Uterus (tissue), 3 donors: ENCODE measurements at regions not wholly inside any gene's neighbourhood (a gene's known extent, or its start where the extent isn't known, plus 50 kb on each side); places are given as distances from the start of the nearest gene placed in this dataset.

Experiments used
- DNase-seq, 2 donors: peaks; one replicate each; pipeline ENCODE4 v3.0.0-alpha.2; 2019 to 2020
- H3K27ac ChIP-seq, 2 donors: fragments of 200-600 bp; sonication (generic); 1 replicate in 1 of 2; 2 replicates in 1 of 2; pipeline ENCODE4 v1.5.1; 2016 to 2018
- H3K27me3 ChIP-seq, 2 donors: fragments of 200-600 bp; sonication (generic); one replicate each; pipeline ENCODE4 v1.5.1; 2018 to 2019; ENCODE audit warnings: control low read depth in 1 of 2
- H3K36me3 ChIP-seq, 2 donors: fragments of 200-600 bp; sonication (generic); one replicate each; pipeline ENCODE4 v1.5.1; 2019; ENCODE audit warnings: control low read depth in 1 of 2
- H3K4me1 ChIP-seq, 2 donors: fragments of 200-600 bp; sonication (generic); one replicate each; pipeline ENCODE4 v1.5.1; 2018 to 2019; ENCODE audit warnings: control low read depth in 1 of 2
- H3K4me3 ChIP-seq, 2 donors: fragments of 200-600 bp; sonication (generic); 1 replicate in 1 of 2; 2 replicates in 1 of 2; pipeline ENCODE4 v1.5.1; 2018 to 2019; ENCODE audit warnings: mild to moderate bottlenecking in 1 of 2
- H3K9me3 ChIP-seq, 2 donors: fragments of 200-600 bp; sonication (generic); one replicate each; pipeline ENCODE4 v1.5.1; 2019; ENCODE audit warnings: control low read depth in 1 of 2
- POLR2A ChIP-seq, 2 donors: fragments of 450-650 bp; IDR thresholded peaks; one replicate each; pipeline ENCODE4 v1.6.1; 2016; ENCODE audit warnings: antibody characterized with exemption in 2 of 2, mild to moderate bottlenecking in 1 of 2, moderate library complexity in 1 of 2
- intact Hi-C: fragments of 100-400 bp; cut with DNase I; formaldehyde crosslinking; loops from one replicate; pipeline ENCODE4 v1.15.1; 2023; ENCODE audit warnings: low total_unique reads
- TF ChIP-seq, protein P1 (sequence below), 4 experiments: fragments of 200-600 bp in 2 of 4; fragments of 450-650 bp in 2 of 4; sonication (generic) in 2 of 4; IDR thresholded peaks; one replicate each; pipeline ENCODE4 v1.5.1; 2016 to 2019; ENCODE audit warnings: antibody characterized with exemption in 4 of 4, mild to moderate bottlenecking in 2 of 4, moderate library complexity in 1 of 4
- donor health status: DM: yes; HTN: yes; CAD: no.

DNA sequence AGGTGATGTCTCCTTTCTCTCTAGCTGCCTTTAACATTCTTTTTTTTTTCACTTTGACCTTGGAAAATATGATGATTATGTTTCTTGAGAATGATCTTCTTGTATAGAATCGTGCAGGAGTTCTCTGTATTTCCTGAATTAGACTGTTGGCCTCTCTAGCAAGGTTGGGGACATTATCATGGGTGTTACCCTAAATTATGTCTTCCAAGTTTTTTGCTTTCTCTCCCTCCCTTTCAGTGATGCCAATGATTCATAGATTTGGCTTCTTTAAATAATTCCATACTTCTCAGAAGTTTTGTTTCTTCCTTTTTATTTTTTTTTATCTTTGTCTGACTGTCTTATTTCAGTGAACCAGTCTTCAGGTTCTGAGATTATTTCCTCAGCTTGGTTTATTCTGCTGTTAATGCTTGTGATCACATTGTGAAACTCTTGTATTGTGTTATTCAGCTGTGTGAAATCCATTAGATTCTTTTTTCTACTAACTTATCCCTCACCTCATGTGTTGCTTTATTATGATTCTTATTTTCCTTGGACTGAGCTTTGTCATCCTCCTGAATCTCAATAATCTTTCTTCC lies 268.4 kb upstream of the NRIP1 start:
- Histone ChIP-seq H3K4me3 (no peak overlapping the region), H3K27ac (no peak overlapping the region), H3K9me3 (no peaks in the 10 kb centered on the region), H3K4me1 (no peaks in the 10 kb centered on the region), H3K36me3 (no peaks in the 10 kb centered on the region), H3K27me3 (no peaks in the 10 kb centered on the region)
- intact Hi-C loops: no loop called here
- DNase-seq: no peak
- TF ChIP-seq, protein P1, sequence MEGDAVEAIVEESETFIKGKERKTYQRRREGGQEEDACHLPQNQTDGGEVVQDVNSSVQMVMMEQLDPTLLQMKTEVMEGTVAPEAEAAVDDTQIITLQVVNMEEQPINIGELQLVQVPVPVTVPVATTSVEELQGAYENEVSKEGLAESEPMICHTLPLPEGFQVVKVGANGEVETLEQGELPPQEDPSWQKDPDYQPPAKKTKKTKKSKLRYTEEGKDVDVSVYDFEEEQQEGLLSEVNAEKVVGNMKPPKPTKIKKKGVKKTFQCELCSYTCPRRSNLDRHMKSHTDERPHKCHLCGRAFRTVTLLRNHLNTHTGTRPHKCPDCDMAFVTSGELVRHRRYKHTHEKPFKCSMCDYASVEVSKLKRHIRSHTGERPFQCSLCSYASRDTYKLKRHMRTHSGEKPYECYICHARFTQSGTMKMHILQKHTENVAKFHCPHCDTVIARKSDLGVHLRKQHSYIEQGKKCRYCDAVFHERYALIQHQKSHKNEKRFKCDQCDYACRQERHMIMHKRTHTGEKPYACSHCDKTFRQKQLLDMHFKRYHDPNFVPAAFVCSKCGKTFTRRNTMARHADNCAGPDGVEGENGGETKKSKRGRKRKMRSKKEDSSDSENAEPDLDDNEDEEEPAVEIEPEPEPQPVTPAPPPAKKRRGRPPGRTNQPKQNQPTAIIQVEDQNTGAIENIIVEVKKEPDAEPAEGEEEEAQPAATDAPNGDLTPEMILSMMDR (IDR thresholded peaks at IDR 0.05): no peak
- TF ChIP-seq POLR2A (IDR thresholded peaks at IDR 0.05): no peak

DNA sequence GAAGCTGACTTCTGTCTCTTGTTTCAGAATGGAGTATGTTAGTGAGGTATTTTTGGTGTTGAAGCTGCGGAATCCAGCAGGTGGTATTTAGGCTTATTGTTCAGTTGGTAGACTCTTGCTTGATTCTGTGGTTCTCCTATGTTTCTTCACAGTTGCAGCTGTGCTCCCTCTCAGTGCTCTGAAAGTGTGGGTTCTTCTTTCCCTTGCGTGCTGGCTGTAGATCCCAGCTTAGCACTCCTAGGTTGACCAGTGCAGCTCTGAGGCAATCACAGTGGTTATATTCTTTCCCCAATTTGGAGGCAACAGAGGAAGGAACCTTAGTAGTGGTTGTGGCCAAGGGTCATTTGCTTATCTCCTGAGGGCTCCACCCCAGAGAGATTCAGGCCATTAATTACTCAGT lies 269.2 kb upstream of the NRIP1 start:
- DNase-seq: no peak
- Histone ChIP-seq H3K36me3 (no peaks in the 10 kb centered on the region), H3K9me3 (no peaks in the 10 kb centered on the region), H3K4me3 (no peak overlapping the region), H3K4me1 (no peaks in the 10 kb centered on the region), H3K27ac (no peak overlapping the region), H3K27me3 (no peaks in the 10 kb centered on the region)
- TF ChIP-seq, protein P1 (IDR thresholded peaks at IDR 0.05): no peak
- TF ChIP-seq POLR2A (IDR thresholded peaks at IDR 0.05): no peak
- intact Hi-C loops: no loop called here

DNA sequence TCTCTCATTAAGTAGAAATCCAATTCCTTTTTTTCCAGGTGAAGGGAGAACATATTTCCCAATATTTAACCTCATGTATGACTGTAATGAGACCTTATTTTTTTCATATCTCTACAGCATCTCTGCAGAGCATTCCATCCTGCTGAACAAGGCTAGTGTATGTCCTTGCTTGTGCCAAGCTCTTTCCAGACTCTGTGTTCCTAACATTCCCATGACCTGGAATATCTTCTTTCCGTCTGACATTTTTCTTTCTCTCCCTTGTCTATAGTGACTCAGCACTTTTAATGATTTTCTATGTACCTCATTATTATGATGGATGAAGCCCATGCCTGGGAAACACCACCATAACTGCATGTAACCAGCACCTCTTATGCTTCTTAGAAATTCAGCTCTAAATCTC lies 278.3 kb upstream of the NRIP1 start:
- no peak for DNase-seq
- Histone ChIP-seq H3K27me3 (no peaks in the 10 kb centered on the region), H3K27ac (no peak overlapping the region), H3K36me3 (no peaks in the 10 kb centered on the region), H3K4me1 (no peaks in the 10 kb centered on the region), H3K4me3 (no peak overlapping the region), H3K9me3 (no peaks in the 10 kb centered on the region)
- intact Hi-C loops: no loop called here
- TF ChIP-seq, protein P1 (IDR thresholded peaks at IDR 0.05): no peak
- TF ChIP-seq POLR2A (IDR thresholded peaks at IDR 0.05): no peak

DNA sequence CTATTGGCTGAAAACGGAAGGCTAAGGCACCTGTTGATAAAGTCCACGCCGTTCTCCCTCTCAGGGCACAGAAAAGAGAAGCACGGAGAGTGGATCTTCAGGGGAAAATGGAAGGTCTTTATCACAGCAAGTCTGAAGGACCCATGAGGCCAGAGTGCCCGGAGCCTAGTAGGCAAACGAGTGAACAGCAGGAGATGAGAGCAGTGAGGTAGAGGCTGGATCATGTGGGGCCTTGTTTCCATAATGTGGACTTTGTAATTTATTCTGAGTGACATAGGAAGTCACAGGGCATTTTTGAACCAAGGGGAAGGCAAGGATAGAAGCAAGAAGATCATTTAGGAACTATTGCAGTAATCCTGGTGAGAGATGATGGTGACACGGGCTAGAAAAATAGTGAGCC lies 287.2 kb upstream of the NRIP1 start:
- H3K9me3 ChIP-seq: no peaks in the 10 kb centered on the region
- no peak overlapping the region for H3K27ac ChIP-seq
- no peak overlapping the region for H3K4me3 ChIP-seq
- H3K36me3 ChIP-seq: no peaks in the 10 kb centered on the region
- TF ChIP-seq, protein P1 (IDR thresholded peaks at IDR 0.05): no peak
- no peak for TF ChIP-seq POLR2A (IDR thresholded peaks at IDR 0.05)
- no peak for DNase-seq
- intact Hi-C loops: no loop called here
- H3K4me1 ChIP-seq: no peaks in the 10 kb centered on the region
- H3K27me3 ChIP-seq: no peaks in the 10 kb centered on the region

DNA sequence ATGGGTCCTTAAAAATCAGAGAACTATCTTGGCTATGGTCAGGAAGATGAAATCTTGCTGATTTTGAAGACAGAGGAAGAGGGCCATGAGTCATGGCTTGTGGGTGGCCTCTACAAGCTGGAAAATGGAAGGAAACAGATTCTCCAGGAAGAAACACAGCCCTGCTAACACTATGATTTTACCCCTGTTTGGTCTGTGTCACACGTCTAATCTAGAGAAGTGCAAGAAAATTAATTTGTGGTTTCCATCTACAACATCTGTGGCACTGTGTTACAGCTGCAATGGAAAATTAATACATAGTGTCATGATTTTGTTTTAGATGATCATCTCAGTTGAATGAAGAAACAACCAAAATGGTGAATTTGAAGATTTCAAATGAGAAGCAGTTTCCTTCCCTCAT lies 288.7 kb upstream of the NRIP1 start:
- intact Hi-C loops: no loop called here
- H3K27me3 ChIP-seq: no peaks in the 10 kb centered on the region
- no peaks in the 10 kb centered on the region for H3K4me1 ChIP-seq
- TF ChIP-seq, protein P1 (IDR thresholded peaks at IDR 0.05): no peak
- TF ChIP-seq POLR2A (IDR thresholded peaks at IDR 0.05): no peak
- no peak for DNase-seq
- H3K9me3 ChIP-seq: no peaks in the 10 kb centered on the region
- no peak overlapping the region for H3K27ac ChIP-seq
- H3K36me3 ChIP-seq: no peaks in the 10 kb centered on the region
- no peak overlapping the region for H3K4me3 ChIP-seq
